AG10803 (cell line): ENCODE measurements at regions not wholly inside any gene's neighbourhood (a gene's known extent, or its start where the extent isn't known, plus 50 kb on each side); places are given as distances from the start of the nearest gene placed in this dataset.

ENCODE experiments used
- DNase-seq: peaks from one replicate; pipeline ENCODE4 v3.0.0; 2010; ENCODE audit warnings: low read depth
- H3K4me3 ChIP-seq: 2 replicates; pipeline ENCODE4 v1.5.1; 2011; ENCODE audit warnings: mild to moderate bottlenecking, low read length, control low read depth
- TF ChIP-seq, protein P1 (sequence below): conservative IDR thresholded peaks from 2 replicates; pipeline ENCODE4 v1.5.1; 2011; ENCODE audit warnings: mild to moderate bottlenecking, low read length, control low read depth, inconsistent platforms

DNA sequence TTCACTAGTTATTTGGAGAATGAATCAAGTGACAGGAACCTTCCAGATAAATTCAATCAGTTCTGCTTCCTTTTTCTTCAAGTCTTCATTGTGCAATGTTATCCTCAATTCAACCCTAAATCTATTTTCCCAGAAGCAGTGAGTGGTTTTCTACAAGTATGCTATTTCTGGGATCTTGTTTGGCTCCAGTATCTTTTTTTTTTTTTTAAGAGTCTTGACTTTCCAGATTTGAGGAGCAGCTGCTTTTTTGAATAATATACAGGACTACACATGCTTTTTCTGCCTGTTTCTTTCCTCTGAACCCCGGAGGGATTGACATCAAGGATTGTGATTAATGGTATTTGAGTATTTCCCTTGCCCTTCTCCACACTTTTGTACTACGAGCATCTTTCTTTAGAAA lies 339.2 kb upstream of the JAG1 start:
- H3K4me3 ChIP-seq, result no peak overlapping the region
- peak; percentile 64 for DNase-seq

DNA sequence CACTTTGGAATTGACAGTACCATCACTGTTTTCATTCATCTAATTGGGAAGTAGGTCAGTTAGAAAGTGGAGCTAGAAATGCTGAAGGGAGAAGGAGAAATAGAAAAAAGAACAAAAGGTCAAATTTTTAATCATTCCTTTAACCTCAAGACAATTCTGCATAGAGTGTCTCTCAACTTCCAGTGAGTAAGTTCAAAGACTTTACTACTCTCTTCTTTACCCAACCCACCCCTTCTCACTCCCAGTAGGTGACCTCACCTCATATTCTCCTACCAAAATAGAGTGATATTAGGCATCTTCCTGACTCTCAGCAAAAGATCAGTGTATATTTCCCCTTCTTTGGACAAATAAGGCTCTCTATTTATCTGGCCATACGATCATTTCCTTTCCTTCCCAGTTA lies 340.0 kb upstream of the JAG1 start:
- H3K4me3 ChIP-seq, result no peak overlapping the region
- DNase-seq, result no peak
- TF ChIP-seq, protein P1, sequence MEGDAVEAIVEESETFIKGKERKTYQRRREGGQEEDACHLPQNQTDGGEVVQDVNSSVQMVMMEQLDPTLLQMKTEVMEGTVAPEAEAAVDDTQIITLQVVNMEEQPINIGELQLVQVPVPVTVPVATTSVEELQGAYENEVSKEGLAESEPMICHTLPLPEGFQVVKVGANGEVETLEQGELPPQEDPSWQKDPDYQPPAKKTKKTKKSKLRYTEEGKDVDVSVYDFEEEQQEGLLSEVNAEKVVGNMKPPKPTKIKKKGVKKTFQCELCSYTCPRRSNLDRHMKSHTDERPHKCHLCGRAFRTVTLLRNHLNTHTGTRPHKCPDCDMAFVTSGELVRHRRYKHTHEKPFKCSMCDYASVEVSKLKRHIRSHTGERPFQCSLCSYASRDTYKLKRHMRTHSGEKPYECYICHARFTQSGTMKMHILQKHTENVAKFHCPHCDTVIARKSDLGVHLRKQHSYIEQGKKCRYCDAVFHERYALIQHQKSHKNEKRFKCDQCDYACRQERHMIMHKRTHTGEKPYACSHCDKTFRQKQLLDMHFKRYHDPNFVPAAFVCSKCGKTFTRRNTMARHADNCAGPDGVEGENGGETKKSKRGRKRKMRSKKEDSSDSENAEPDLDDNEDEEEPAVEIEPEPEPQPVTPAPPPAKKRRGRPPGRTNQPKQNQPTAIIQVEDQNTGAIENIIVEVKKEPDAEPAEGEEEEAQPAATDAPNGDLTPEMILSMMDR, result no peak

More for the DNA sequence above, 339.2 kb upstream of the JAG1 start:
- TF ChIP-seq, protein P1, result no peak

DNA sequence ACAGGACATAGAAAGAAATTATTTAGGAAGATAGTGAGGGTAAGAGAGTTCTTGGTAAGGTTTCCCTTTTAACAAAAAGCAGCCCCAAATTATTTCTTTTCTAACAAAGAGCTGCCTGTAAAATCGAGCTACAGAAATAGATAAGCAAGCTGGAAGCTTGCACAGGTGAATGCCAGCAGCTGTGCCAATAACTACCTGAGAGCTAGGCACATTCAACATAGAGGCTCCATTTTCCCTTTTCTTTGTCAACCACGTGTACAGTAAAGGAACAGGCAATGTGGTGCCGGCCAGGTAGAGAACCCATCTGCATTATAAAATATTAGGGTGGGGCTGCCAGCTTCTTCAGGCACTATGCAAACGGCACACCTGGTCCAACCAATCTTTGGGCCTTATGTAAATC lies 341.6 kb upstream of the JAG1 start:
- no peak for DNase-seq
- H3K4me3 ChIP-seq, result no peak overlapping the region
- TF ChIP-seq, protein P1, result no peak

DNA sequence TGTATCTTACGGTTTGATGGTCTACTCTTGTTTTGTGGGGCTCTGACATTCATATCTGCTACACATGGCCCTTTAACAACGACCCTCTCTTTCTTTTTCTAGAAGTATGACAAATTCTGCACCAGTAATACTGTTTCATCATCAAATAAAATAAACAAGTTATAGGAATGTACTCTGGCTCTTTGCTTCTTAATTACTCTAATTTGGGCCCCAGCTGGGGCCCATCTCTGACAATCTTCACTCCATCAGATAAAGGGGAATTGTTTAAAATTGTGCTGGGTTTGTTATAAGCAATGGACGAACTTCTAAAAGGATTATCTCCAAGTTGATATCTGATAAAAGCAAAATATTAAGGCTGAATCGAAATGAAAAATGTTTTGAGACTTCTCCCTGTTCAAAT lies 343.6 kb upstream of the JAG1 start:
- TF ChIP-seq, protein P1, result no peak
- no peak for DNase-seq
- no peak overlapping the region for H3K4me3 ChIP-seq

DNA sequence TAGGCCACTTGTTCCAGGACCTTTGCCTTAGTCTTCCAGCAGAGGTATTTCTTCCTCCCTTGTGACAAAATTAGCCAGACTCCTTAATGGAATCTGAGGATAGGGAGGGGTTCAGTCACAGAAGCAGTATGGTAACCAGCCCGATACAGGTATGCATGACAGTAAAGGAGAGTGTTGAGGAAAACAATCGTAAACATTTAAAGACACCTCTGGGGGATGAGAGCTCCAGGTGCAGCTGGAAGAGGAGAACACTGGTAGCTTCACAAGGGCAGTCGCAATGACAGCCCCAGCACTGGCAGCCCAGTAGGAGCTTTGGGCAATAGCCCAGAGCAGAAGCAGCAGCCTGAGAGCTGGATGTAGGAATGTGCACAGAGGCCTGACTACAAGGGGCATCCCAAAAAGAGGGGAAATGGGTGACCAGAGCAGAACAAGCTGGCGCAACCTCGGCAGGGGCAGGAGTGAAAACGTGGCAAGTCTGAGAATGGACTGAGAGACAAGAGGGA lies 344.9 kb upstream of the JAG1 start:
- TF ChIP-seq, protein P1, result no peak
- no peak for DNase-seq
- H3K4me3 ChIP-seq, result no peak overlapping the region

DNA sequence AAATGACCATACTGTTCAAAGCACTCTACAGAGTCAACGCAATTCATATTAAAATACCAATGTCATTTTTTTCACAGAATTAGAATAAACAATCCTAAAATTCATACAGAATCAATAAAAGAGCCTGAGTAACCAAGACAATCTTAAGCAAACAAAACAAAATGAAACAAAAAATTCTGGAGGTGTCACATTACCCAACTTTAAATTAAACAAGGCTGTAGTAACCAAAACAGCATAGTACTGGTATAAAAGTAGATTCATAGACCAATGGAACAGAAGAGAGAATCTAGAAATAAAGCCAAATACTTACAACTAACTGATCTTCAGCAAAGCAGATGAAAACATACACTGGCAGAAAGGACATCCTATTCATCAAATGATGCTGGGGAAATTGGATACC lies 346.9 kb upstream of the JAG1 start:
- H3K4me3 ChIP-seq, result no peak overlapping the region
- TF ChIP-seq, protein P1, result no peak
- DNase-seq, result no peak

DNA sequence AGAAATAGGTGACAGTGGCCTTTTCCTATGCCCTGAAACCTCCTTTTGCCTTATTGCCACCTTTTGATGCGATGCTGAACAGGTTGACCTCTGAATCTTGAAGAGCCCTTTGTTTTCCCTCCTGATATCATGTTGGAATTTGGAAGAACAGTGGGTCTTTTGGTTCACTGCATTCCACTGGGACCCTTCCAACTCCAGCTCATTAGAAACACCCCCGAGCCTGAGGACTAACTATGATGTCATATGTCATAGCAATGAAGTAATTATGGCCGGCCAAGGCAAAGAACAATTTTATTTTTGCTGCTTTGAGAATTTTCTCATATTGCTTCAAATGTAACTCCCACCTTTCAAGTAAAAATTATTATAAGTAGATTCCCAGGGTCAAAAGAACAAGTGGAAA lies 353.4 kb upstream of the JAG1 start:
- TF ChIP-seq, protein P1, result no peak
- H3K4me3 ChIP-seq, result no peak overlapping the region
- DNase-seq, result no peak
